ENCODE measurements at regions not wholly inside any gene's neighbourhood (a gene's known extent, or its start where the extent isn't known, plus 50 kb on each side); places are given as distances from the start of the nearest gene placed in this dataset.

DNA sequence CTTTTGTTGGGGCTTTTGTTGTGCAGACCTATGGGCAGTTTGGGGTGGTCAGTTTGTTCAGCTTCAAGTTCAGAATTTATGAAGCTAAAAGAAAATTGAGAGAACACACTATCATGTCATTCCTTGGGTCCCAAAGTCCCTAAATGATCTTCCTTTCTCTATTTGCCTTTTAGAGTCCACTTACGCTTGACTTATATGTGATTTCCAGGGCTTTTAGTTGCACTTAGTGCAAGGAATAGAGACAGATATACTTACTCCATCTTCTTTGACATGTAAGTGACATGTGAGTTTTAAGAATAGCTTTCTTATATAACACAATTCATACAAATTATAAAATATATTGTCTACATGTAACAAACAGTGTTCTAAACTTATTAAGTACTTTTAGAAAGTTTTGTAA is 660.1 kb upstream of the SLITRK1 start:
- H3K9me3 Mint-ChIP-seq = peaks cover 6% of the 10 kb centered on the region
- no peak for DNase-seq (ENCODE audit: low spot score)
- H3K27ac Mint-ChIP-seq = no peak overlapping the region
- intact Hi-C loops (cut with micrococcal nuclease) = no loop called here
- H3K27me3 Mint-ChIP-seq (ENCODE audit: low read depth) = no peaks in the 10 kb centered on the region
- no peaks in the 10 kb centered on the region for H3K4me1 Mint-ChIP-seq (ENCODE audit: low read depth)
- no peak overlapping the region for H3K4me3 Mint-ChIP-seq (ENCODE audit: low read depth)
- H3K36me3 Mint-ChIP-seq (ENCODE audit: low read depth) = no peaks in the 10 kb centered on the region

DNA sequence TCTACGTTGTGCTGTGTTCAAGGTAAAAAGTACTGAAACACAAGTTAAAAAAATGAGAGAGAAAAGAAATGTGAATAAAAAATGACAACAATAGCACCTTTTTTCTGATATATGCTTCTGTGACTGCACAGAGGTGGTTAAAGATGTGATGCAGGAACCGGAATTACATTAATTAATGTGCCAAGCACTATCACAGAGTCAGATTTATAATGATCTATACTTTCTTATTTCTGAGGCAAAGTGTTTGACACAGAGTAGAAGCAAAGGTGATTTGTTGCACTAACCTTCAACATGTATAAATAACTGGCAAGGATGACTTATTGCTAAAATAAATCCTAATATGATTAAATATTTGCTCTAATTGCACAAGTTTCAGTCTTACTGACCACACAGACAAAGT is 654.6 kb upstream of the SLITRK1 start:
- Mint-ChIP-seq H3K4me3 (ENCODE audit: low read depth) (no peak overlapping the region), H3K9me3 (no peaks in the 10 kb centered on the region), H3K36me3 (ENCODE audit: low read depth) (no peaks in the 10 kb centered on the region), H3K27ac (no peak overlapping the region), H3K27me3 (ENCODE audit: low read depth) (no peaks in the 10 kb centered on the region), H3K4me1 (ENCODE audit: low read depth) (no peaks in the 10 kb centered on the region)
- intact Hi-C loops (cut with micrococcal nuclease) = no loop called here
- no peak for DNase-seq (ENCODE audit: low spot score)

DNA sequence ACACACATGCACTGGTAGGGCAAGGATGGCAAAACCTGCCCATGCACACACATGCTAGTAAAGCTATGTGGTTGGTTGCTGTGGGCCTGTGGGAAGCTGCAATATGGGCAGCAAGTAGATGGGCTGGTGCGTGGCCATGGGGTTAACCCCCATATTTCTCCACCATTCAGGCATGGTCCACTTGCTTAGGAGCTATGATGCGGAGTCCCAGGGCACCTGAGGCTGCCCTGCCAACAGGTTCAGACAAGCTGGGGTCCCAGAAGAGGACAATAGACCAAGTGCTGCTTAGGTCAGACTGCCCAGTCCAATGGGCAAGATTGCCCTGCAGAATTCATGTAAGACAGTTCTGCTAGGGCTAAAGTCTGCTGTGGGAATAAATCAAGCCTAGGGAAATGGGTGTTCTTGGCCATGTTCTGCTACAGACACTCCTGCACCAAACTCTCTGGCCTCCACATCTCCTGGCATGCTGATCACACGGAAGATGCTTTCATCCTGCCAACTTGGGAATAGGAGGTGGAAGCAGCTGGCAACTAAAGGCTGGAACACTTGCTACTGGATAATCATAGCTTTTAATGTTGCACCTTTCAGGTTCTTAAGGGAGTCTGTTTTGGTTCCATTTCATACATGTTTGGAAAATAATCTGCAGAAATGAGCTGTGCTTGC is 646.3 kb upstream of the SLITRK1 start:
- no peak overlapping the region for H3K27ac Mint-ChIP-seq
- peaks cover 3% of the 10 kb centered on the region for H3K9me3 Mint-ChIP-seq
- no peak for DNase-seq (ENCODE audit: low spot score)
- no peak overlapping the region for H3K4me3 Mint-ChIP-seq (ENCODE audit: low read depth)
- no peaks in the 10 kb centered on the region for H3K36me3 Mint-ChIP-seq (ENCODE audit: low read depth)
- no peaks in the 10 kb centered on the region for H3K27me3 Mint-ChIP-seq (ENCODE audit: low read depth)
- H3K4me1 Mint-ChIP-seq (ENCODE audit: low read depth) = no peaks in the 10 kb centered on the region
- intact Hi-C loops (cut with micrococcal nuclease) = no loop called here

- Mint-ChIP-seq H3K9me3 (peaks cover 3% of the 10 kb centered on the region), H3K4me3 (ENCODE audit: low read depth) (no peak overlapping the region), H3K4me1 (ENCODE audit: low read depth) (no peaks in the 10 kb centered on the region), H3K27ac (no peak overlapping the region), H3K36me3 (ENCODE audit: low read depth) (no peaks in the 10 kb centered on the region), H3K27me3 (ENCODE audit: low read depth) (no peaks in the 10 kb centered on the region)
- DNase-seq (ENCODE audit: low spot score) = no peak
- intact Hi-C loops (cut with micrococcal nuclease) = no loop called here
Observed at GRCh38 chr13:84525865-84526264, 643.6 kb upstream of the SLITRK1 start.

- Mint-ChIP-seq H3K4me3 (ENCODE audit: low read depth) (no peak overlapping the region), H3K36me3 (ENCODE audit: low read depth) (no peaks in the 10 kb centered on the region), H3K27me3 (ENCODE audit: low read depth) (no peaks in the 10 kb centered on the region), H3K4me1 (ENCODE audit: low read depth) (no peaks in the 10 kb centered on the region), H3K27ac (no peak overlapping the region), H3K9me3 (peaks cover 3% of the 10 kb centered on the region)
- no peak for DNase-seq (ENCODE audit: low spot score)
- intact Hi-C loops (cut with micrococcal nuclease) = no loop called here
Observed at GRCh38 chr13:84524586-84524985, 642.3 kb upstream of the SLITRK1 start.

- no peak overlapping the region for H3K27ac Mint-ChIP-seq
- no peaks in the 10 kb centered on the region for H3K4me1 Mint-ChIP-seq (ENCODE audit: low read depth)
- no peaks in the 10 kb centered on the region for H3K36me3 Mint-ChIP-seq (ENCODE audit: low read depth)
- no peaks in the 10 kb centered on the region for H3K27me3 Mint-ChIP-seq (ENCODE audit: low read depth)
- intact Hi-C loops (cut with micrococcal nuclease) = no loop called here
- H3K4me3 Mint-ChIP-seq (ENCODE audit: low read depth) = no peak overlapping the region
- DNase-seq (ENCODE audit: low spot score) = no peak
- H3K9me3 Mint-ChIP-seq = peaks cover 12% of the 10 kb centered on the region
Observed at GRCh38 chr13:84500016-84500415, 617.7 kb upstream of the SLITRK1 start.

DNA sequence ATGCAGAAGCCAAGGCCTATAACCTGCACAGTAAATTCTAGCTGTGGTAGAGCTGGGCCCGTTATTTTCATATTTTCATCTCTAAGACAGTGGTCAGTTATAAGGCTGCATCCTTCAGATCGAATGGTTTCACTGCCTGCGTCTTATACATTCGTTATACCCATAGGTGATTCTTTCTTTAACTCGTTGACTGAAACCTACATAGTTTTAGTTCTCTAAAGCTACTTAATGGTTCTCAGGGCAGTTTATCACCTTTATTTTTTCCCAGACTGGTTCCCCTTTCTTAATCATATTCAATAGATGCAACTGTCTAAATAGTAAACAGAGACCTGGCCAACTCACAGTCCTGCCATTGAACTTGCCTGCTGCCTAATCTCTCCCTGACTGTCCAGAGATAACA is 615.3 kb upstream of the SLITRK1 start:
- DNase-seq (ENCODE audit: low spot score) = no peak
- Mint-ChIP-seq H3K27me3 (ENCODE audit: low read depth) (no peaks in the 10 kb centered on the region), H3K36me3 (ENCODE audit: low read depth) (no peaks in the 10 kb centered on the region), H3K27ac (no peak overlapping the region), H3K9me3 (peaks cover 11% of the 10 kb centered on the region), H3K4me3 (ENCODE audit: low read depth) (no peak overlapping the region), H3K4me1 (ENCODE audit: low read depth) (no peaks in the 10 kb centered on the region)
- intact Hi-C loops (cut with micrococcal nuclease) = no loop called here

GRCh38 chr13:84491952-84492351 is 609.7 kb upstream of the SLITRK1 start:
- Mint-ChIP-seq H3K27me3 (ENCODE audit: low read depth) (no peaks in the 10 kb centered on the region), H3K4me1 (ENCODE audit: low read depth) (no peaks in the 10 kb centered on the region), H3K27ac (no peak overlapping the region), H3K4me3 (ENCODE audit: low read depth) (no peak overlapping the region), H3K36me3 (ENCODE audit: low read depth) (no peaks in the 10 kb centered on the region), H3K9me3 (peaks cover 4% of the 10 kb centered on the region)
- no peak for DNase-seq (ENCODE audit: low spot score)
- intact Hi-C loops (cut with micrococcal nuclease) = no loop called here

DNA sequence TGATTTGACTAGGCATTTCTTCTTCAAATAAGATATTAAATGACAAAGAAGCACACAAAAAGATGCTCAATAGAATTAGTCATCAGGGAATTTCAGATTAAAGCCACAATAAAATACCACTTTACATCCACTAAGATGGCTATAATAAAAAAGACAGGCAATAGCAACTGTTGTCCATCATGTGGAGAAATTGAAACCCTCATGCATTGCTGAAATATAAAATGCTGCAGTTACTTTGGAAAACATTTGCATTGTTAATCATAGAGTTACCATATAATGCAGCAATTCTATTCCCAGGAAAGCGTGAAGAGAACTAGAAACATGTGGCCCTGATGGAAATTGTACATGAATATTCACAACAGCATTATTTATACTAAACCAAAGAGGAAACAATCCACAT is 605.5 kb upstream of the SLITRK1 start:
- H3K27me3 Mint-ChIP-seq (ENCODE audit: low read depth) = no peaks in the 10 kb centered on the region
- H3K9me3 Mint-ChIP-seq = no peaks in the 10 kb centered on the region
- no peak overlapping the region for H3K27ac Mint-ChIP-seq
- H3K4me3 Mint-ChIP-seq (ENCODE audit: low read depth) = no peak overlapping the region
- intact Hi-C loops (cut with micrococcal nuclease) = no loop called here
- H3K4me1 Mint-ChIP-seq (ENCODE audit: low read depth) = no peaks in the 10 kb centered on the region
- no peaks in the 10 kb centered on the region for H3K36me3 Mint-ChIP-seq (ENCODE audit: low read depth)
- no peak for DNase-seq (ENCODE audit: low spot score)

GRCh38 chr13:84481958-84482357 is 599.7 kb upstream of the SLITRK1 start:
- H3K27ac Mint-ChIP-seq = no peak overlapping the region

GRCh38 chr13:84479656-84480055 is 597.4 kb upstream of the SLITRK1 start:
- intact Hi-C loops (cut with micrococcal nuclease) = no loop called here
- DNase-seq (ENCODE audit: low spot score) = no peak
- no peaks in the 10 kb centered on the region for H3K4me1 Mint-ChIP-seq (ENCODE audit: low read depth)
- H3K27ac Mint-ChIP-seq = no peak overlapping the region
- H3K36me3 Mint-ChIP-seq (ENCODE audit: low read depth) = no peaks in the 10 kb centered on the region
- H3K9me3 Mint-ChIP-seq = peaks cover 15% of the 10 kb centered on the region
- no peak overlapping the region for H3K4me3 Mint-ChIP-seq (ENCODE audit: low read depth)
- H3K27me3 Mint-ChIP-seq (ENCODE audit: low read depth) = no peaks in the 10 kb centered on the region

More at GRCh38 chr13:84481958-84482357, 599.7 kb upstream of the SLITRK1 start:
- intact Hi-C loops (cut with micrococcal nuclease) = no loop called here
- no peaks in the 10 kb centered on the region for H3K36me3 Mint-ChIP-seq (ENCODE audit: low read depth)
- H3K4me1 Mint-ChIP-seq (ENCODE audit: low read depth) = no peaks in the 10 kb centered on the region
- no peak for DNase-seq (ENCODE audit: low spot score)
- H3K9me3 Mint-ChIP-seq = peaks cover 4% of the 10 kb centered on the region
- no peaks in the 10 kb centered on the region for H3K27me3 Mint-ChIP-seq (ENCODE audit: low read depth)
- H3K4me3 Mint-ChIP-seq (ENCODE audit: low read depth) = no peak overlapping the region

GRCh38 chr13:84470528-84470927 is 588.3 kb upstream of the SLITRK1 start:
- no peaks in the 10 kb centered on the region for H3K27me3 Mint-ChIP-seq (ENCODE audit: low read depth)
- no peaks in the 10 kb centered on the region for H3K4me1 Mint-ChIP-seq (ENCODE audit: low read depth)
- H3K36me3 Mint-ChIP-seq (ENCODE audit: low read depth) = no peaks in the 10 kb centered on the region
- no peak for DNase-seq (ENCODE audit: low spot score)
- H3K4me3 Mint-ChIP-seq (ENCODE audit: low read depth) = no peak overlapping the region
- intact Hi-C loops (cut with micrococcal nuclease) = no loop called here
- no peak overlapping the region for H3K27ac Mint-ChIP-seq
- H3K9me3 Mint-ChIP-seq = peaks cover 8% of the 10 kb centered on the region

GRCh38 chr13:84466461-84466860 is 584.2 kb upstream of the SLITRK1 start:
- Mint-ChIP-seq H3K4me3 (ENCODE audit: low read depth) (no peak overlapping the region), H3K4me1 (ENCODE audit: low read depth) (no peaks in the 10 kb centered on the region), H3K27ac (no peak overlapping the region), H3K27me3 (ENCODE audit: low read depth) (no peaks in the 10 kb centered on the region), H3K9me3 (peaks cover 22% of the 10 kb centered on the region), H3K36me3 (ENCODE audit: low read depth) (no peaks in the 10 kb centered on the region)
- no peak for DNase-seq (ENCODE audit: low spot score)
- intact Hi-C loops (cut with micrococcal nuclease) = no loop called here

GRCh38 chr13:84460989-84461388 is 578.7 kb upstream of the SLITRK1 start:
- H3K9me3 Mint-ChIP-seq = peaks cover 22% of the 10 kb centered on the region
- no peaks in the 10 kb centered on the region for H3K4me1 Mint-ChIP-seq (ENCODE audit: low read depth)
- no peaks in the 10 kb centered on the region for H3K36me3 Mint-ChIP-seq (ENCODE audit: low read depth)
- no peak overlapping the region for H3K4me3 Mint-ChIP-seq (ENCODE audit: low read depth)
- no peaks in the 10 kb centered on the region for H3K27me3 Mint-ChIP-seq (ENCODE audit: low read depth)
- no peak for DNase-seq (ENCODE audit: low spot score)
- no peak overlapping the region for H3K27ac Mint-ChIP-seq
- intact Hi-C loops (cut with micrococcal nuclease) = no loop called here

Data from activated T-helper 2 cell treated with anti-CD3 and anti-CD28 coated beads, Interferon-gamma antibody, Interleukin-2, Interleukin-4, amounts not matched to agents 10 μg/mL and 5 μg/mL and 100 μg/mL, durations not matched to agents 14 hours and 24 hours and 36 hours (primary cell).